Keratinocyte (primary cell): ENCODE measurements at regions not wholly inside any gene's neighbourhood (a gene's known extent, or its start where the extent isn't known, plus 50 kb on each side); places are given as distances from the start of the nearest gene placed in this dataset.

Source experiments
- DNase-seq: peaks from one replicate; pipeline ENCODE4 v3.0.0-alpha.2; 2011; ENCODE audit warnings: low read depth, missing footprints, low spot score
- FAIRE-seq: peaks from 2 replicates; lab custom pipeline; 2011; peaks lifted over from hg19 to GRCh38; lab: Jason Lieb, UNC
- H2AFZ ChIP-seq: 2 replicates; pipeline ENCODE4 v1.6.0; 2012; ENCODE audit warnings: low read length, control low read depth, inconsistent platforms; ENCODE audit not compliant: control insufficient read depth
- H3K27ac ChIP-seq: 2 replicates; pipeline ENCODE4 v1.5.1; 2011; ENCODE audit warnings: low read length; ENCODE audit not compliant: control insufficient read depth, insufficient read depth
- H3K27me3 ChIP-seq: 3 replicates; pipeline ENCODE4 v1.6.0; 2011; ENCODE audit warnings: low read length; ENCODE audit not compliant: control insufficient read depth, insufficient read depth; ENCODE audit errors: extremely low read depth
- H3K36me3 ChIP-seq, 2 experiments: 2 replicates in 1 of 2; 3 replicates in 1 of 2; pipeline ENCODE4 v1.5.1; 2011; ENCODE audit warnings: low read length in 2 of 2, mild to moderate bottlenecking in 1 of 2; ENCODE audit not compliant: control insufficient read depth in 2 of 2, insufficient read depth in 2 of 2; ENCODE audit errors: extremely low read depth in 1 of 2
- H3K4me1 ChIP-seq: 3 replicates; pipeline ENCODE4 v1.5.1; 2011; ENCODE audit warnings: low read length; ENCODE audit not compliant: control insufficient read depth, insufficient read depth; ENCODE audit errors: extremely low read depth
- H3K4me2 ChIP-seq: 3 replicates; pipeline ENCODE4 v1.6.0; 2011; ENCODE audit warnings: low read depth, low read length; ENCODE audit not compliant: control insufficient read depth, insufficient read depth; ENCODE audit errors: extremely low read depth
- H3K4me3 ChIP-seq, 3 experiments: fragments of 200-600 bp in 1 of 3; sonication (generic) in 1 of 3; 2 replicates in 2 of 3; 3 replicates in 1 of 3; pipeline ENCODE4 v1.5.1; 2011 to 2016; ENCODE audit warnings: low read length in 3 of 3, mild to moderate bottlenecking in 3 of 3, control low read depth in 2 of 3, inconsistent platforms in 1 of 3, low read depth in 1 of 3, mixed read lengths in 1 of 3, mixed run types in 1 of 3, moderate library complexity in 1 of 3; ENCODE audit not compliant: control insufficient read depth in 2 of 3, insufficient read depth in 2 of 3; ENCODE audit errors: extremely low read depth in 1 of 3
- H3K79me2 ChIP-seq: 2 replicates; pipeline ENCODE4 v1.6.0; 2012; ENCODE audit warnings: low read length; ENCODE audit not compliant: control insufficient read depth, insufficient read depth
- H3K9ac ChIP-seq: 3 replicates; pipeline ENCODE4 v1.6.0; 2011; ENCODE audit warnings: low read length; ENCODE audit not compliant: control insufficient read depth, insufficient read depth; ENCODE audit errors: extremely low read depth
- H3K9me1 ChIP-seq: 3 replicates; pipeline ENCODE4 v1.6.0; 2011; ENCODE audit warnings: low read length; ENCODE audit not compliant: control insufficient read depth, insufficient read depth; ENCODE audit errors: extremely low read depth
- H3K9me3 ChIP-seq: 2 replicates; pipeline ENCODE4 v1.5.1; 2012; ENCODE audit warnings: low read depth, low read length; ENCODE audit not compliant: control insufficient read depth
- H4K20me1 ChIP-seq: 3 replicates; pipeline ENCODE4 v1.6.0; 2011; ENCODE audit warnings: low read length; ENCODE audit not compliant: control insufficient read depth, insufficient read depth; ENCODE audit errors: extremely low read depth
- EZH2 ChIP-seq: IDR thresholded peaks from one replicate; pipeline ENCODE4 v1.6.1; 2012; ENCODE audit warnings: inconsistent platforms, mild to moderate bottlenecking, low read length, moderate library complexity
- dilution Hi-C: fragments of 300-500 bp; cut with MboI; formaldehyde crosslinking; loops from one replicate; pipeline ENCODE4 v1.7.0; 2020; ENCODE audit warnings: low sequenced_read_pairs; ENCODE audit not compliant: extremely low pct_ligation_motif_present
- TF ChIP-seq, protein P1 (sequence below), 3 experiments: IDR thresholded peaks in 1 of 3; conservative IDR thresholded peaks in 1 of 3; optimal IDR thresholded peaks in 1 of 3; 2 replicates in 2 of 3; 3 replicates in 1 of 3; pipeline versions ENCODE3 to v1.5.1; 2011; ENCODE audit warnings: low read length in 3 of 3, mild to moderate bottlenecking in 3 of 3, moderate library complexity in 2 of 3, control low read depth in 1 of 3, inconsistent platforms in 1 of 3; ENCODE audit not compliant: insufficient read depth in 2 of 3; ENCODE audit errors: extremely low read depth in 1 of 3

DNA sequence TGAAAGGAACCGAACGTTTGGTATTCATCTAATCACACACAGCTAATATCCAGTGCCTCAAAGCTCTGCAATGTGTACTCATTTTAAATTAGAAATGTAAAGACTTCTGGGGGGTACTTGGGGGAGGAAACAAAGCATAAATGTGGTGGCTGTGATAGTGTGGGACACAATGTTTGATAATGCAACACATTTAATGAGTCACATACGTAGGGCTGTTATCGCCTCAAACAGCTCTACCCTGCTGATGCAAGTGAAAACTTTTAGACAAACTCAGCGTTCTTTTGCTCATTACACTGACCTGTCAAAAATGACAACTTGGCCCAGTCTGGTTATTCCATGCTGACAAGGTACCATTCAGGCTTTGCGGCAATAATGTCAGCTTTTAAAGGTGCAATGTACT lies 1227.1 kb upstream of the CELF4 start:
- Histone ChIP-seq H3K9me1 (no peaks in the 10 kb centered on the region), H3K4me1 (no peaks in the 10 kb centered on the region), H3K36me3 (no peaks in the 10 kb centered on the region), H2AFZ (no peak overlapping the region), H3K4me3 (no peak overlapping the region), H3K9ac (no peak overlapping the region), H3K4me2 (no peak overlapping the region), H3K27me3 (no peaks in the 10 kb centered on the region), H3K27ac (no peak overlapping the region), H4K20me1 (no peaks in the 10 kb centered on the region), H3K79me2 (no peaks in the 10 kb centered on the region), H3K9me3 (no peaks in the 10 kb centered on the region)
- DNase-seq (no peak), FAIRE-seq (no peak)
- dilution Hi-C loops: no loop called here
- TF ChIP-seq, protein P1, sequence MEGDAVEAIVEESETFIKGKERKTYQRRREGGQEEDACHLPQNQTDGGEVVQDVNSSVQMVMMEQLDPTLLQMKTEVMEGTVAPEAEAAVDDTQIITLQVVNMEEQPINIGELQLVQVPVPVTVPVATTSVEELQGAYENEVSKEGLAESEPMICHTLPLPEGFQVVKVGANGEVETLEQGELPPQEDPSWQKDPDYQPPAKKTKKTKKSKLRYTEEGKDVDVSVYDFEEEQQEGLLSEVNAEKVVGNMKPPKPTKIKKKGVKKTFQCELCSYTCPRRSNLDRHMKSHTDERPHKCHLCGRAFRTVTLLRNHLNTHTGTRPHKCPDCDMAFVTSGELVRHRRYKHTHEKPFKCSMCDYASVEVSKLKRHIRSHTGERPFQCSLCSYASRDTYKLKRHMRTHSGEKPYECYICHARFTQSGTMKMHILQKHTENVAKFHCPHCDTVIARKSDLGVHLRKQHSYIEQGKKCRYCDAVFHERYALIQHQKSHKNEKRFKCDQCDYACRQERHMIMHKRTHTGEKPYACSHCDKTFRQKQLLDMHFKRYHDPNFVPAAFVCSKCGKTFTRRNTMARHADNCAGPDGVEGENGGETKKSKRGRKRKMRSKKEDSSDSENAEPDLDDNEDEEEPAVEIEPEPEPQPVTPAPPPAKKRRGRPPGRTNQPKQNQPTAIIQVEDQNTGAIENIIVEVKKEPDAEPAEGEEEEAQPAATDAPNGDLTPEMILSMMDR (optimal IDR thresholded peaks at IDR 0.05 in 1 of 3, IDR thresholded peaks at IDR 0.05 in 1 of 3, conservative IDR thresholded peaks at IDR 0.05 in 1 of 3; ENCODE audit: extremely low read depth in 1 of 3, insufficient read depth in 2 of 3, low read length in 3 of 3): no peak
- no peak for TF ChIP-seq EZH2

DNA sequence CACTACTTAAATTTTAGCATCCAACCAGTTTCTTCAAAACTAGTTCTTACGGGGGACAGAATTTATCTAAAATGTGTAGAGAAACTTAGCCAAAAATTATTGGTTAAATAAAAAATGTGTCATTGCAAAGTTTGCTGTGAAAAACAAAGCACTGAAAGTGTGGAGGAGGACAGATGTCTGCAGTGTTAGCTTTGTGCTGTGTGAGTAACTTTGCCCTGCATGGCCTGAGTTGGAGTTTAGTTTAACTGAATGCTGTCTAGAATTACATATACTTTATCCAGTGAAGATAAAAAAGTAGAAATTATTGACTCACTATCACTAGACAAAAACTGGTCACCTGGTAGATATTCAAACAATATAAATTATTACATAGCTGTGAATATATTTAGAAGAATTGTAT lies 1225.2 kb upstream of the CELF4 start:
- no peak for DNase-seq
- Histone ChIP-seq H3K27me3 (no peaks in the 10 kb centered on the region), H4K20me1 (no peaks in the 10 kb centered on the region), H3K4me2 (no peak overlapping the region), H3K9me1 (no peaks in the 10 kb centered on the region), H3K27ac (no peak overlapping the region), H3K79me2 (no peaks in the 10 kb centered on the region), H3K36me3 (no peaks in the 10 kb centered on the region), H3K4me1 (no peaks in the 10 kb centered on the region), H3K4me3 (no peak overlapping the region), H2AFZ (no peak overlapping the region), H3K9me3 (no peaks in the 10 kb centered on the region), H3K9ac (no peak overlapping the region)
- no peak for FAIRE-seq
- TF ChIP-seq EZH2: no peak
- TF ChIP-seq, protein P1 (optimal IDR thresholded peaks at IDR 0.05 in 1 of 3, IDR thresholded peaks at IDR 0.05 in 1 of 3, conservative IDR thresholded peaks at IDR 0.05 in 1 of 3; ENCODE audit: extremely low read depth in 1 of 3, insufficient read depth in 2 of 3, low read length in 3 of 3): no peak
- dilution Hi-C loops: no loop called here
